Left lobe of liver (tissue), 2 donors: ENCODE measurements at regions not wholly inside any gene's neighbourhood (a gene's known extent, or its start where the extent isn't known, plus 50 kb on each side); places are given as distances from the start of the nearest gene placed in this dataset.
"Not testable (repeated sequence)": the region's sequence is repeated elsewhere in the genome, so short reads cannot be mapped to it uniquely, and the experiment has no call there.

Experiments used
- ATAC-seq: fragments of 200-7000 bp; cut with Tn5 transposase; one replicate; pipeline ENCODE4 v1.9.1; 2020; ENCODE audit warnings: mild to moderate bottlenecking, moderate library complexity
- DNase-seq: peaks from one replicate; pipeline ENCODE4 v3.0.0-alpha.2; 2020; ENCODE audit warnings: low spot score
- donor health status: DM: no; HTN: no; CAD: no; lungs with moderate emphysema.
- donor health status: DM: no; HTN: yes; CAD: no.

- no peak for ATAC-seq
Measured at GRCh38 chr13:81140675-81141074, 799.7 kb upstream of the SPRY2 start.

GRCh38 chr13:81139987-81140386 lies 799.1 kb upstream of the SPRY2 start:
- DNase-seq (no peak), ATAC-seq (no peak)

More at GRCh38 chr13:81140675-81141074, 799.7 kb upstream of the SPRY2 start:
- no peak for DNase-seq

DNA sequence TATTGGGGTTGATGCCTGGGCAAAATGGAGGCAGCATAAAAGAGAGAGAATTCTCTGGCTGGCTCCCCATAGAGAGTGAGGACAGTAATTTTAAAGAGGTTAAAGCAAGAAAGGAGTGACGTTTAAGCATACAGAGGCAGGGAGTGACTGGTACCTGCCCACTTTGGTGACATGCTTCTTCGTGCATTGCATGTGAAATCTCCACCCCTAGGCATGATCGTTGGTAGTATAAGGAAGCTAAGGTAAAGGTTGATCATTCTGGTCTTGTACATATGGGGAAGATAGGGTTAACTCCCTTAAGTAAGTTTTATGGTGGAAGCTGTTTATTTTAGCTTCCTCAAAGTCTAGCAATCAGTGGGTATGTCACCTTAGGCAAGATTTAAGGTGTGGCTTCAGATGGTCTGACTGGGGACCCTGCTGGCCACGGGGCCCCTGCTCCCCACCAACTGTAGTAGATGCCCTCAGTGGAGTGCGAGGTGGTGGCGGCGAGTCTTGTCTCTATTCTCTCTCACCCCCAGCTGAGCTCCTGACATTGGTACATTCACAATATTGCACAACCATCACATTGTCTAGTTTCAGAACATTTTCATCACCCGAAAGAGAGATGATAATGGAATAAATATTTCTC lies 797.5 kb upstream of the SPRY2 start:
- DNase-seq (no peak), ATAC-seq (no peak)

- ATAC-seq, result no peak
- DNase-seq, result no peak
Measured at GRCh38 chr13:81133066-81133465, 792.1 kb upstream of the SPRY2 start.

DNA sequence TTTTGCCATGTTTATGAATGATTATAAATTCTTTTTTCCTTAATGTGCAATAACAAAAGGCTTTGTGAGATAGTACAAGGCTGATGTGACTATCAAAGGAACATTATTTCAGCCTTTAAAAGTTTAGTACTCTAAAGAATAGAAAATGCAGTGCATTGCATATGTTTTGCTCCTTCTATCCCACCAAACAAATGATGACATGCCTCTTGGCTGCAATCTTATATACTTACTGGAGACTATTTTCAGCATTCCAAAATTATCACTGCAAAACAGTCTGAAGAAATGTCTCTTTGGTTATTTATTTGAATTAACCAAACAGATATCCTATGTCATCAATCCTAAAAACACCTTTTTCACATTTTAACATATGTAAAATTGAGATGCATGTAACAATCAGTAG lies 776.5 kb upstream of the SPRY2 start:
- DNase-seq (no peak), ATAC-seq (no peak)

GRCh38 chr13:81116461-81117282 lies 775.7 kb upstream of the SPRY2 start:
- no peak for DNase-seq
- ATAC-seq, result peak; percentile 22

DNA sequence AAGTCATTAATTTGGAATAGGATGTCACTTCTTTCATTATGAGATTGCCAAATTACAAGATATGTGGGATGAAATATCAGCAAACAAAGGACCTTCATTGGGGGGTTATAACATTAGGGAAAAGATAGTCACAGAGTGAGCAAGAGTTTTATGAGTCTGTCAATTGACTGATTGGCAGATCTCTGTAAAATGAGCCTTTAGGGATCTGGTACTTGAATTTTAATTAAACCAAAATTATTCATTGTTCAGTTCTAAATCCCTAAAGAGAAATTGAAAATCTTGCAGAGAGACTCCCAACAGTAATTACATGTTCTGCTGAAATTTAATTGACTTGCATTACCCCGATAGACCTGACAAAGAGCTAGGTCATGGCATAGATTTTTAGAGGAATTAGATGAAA lies 768.1 kb upstream of the SPRY2 start:
- ATAC-seq, result no peak
- no peak for DNase-seq

DNA sequence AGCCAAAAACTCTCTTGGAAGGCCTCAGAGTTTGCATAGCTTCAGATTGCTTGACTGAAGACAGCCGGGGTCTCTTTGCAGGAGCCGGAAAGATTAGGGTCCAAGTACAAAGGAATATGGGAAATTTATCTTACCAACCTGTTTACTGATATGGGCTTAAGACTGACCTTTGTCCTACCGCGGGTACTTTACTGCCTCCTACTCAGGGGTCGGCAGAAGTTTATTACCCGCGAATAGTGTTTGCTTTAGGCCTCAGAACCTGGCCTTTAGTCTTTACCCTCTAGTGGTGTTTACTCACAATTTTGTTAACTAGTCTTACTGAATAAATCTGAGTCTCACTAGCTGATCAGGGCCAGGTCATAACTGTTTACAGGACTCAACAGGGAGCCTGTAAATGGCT lies 765.4 kb upstream of the SPRY2 start:
- DNase-seq (no peak), ATAC-seq (no peak)

DNA sequence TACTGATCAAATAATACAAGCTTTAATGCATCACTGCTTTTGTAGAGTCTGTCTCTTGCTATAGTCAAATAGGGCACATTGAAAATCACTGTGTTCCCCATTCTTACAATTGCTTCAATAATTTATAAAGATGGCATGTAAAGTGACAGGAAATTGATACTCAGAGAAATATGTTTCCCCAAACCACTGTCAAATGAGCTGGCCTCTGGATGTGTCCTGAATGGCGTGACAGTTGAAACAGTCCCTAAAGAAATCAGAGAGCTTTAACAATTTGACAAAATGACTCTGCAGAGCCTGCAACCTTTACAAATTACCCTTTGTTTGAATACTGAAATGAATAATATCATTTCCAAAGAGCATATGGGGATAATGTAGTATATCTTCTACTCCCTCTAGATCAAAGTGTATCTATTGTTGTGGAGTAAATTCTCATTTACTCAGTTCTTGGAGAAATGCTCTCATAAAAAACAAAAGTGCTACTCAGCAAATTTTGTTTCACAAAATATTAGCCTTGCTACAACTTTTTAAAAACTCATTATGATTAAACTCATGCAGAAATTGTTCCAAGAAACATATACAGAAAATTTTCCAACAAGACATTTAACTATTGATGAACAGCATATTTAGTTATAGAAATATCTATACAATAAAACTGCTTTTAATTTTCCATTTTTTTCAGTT lies 763.2 kb upstream of the SPRY2 start:
- DNase-seq, result no peak
- no peak for ATAC-seq

DNA sequence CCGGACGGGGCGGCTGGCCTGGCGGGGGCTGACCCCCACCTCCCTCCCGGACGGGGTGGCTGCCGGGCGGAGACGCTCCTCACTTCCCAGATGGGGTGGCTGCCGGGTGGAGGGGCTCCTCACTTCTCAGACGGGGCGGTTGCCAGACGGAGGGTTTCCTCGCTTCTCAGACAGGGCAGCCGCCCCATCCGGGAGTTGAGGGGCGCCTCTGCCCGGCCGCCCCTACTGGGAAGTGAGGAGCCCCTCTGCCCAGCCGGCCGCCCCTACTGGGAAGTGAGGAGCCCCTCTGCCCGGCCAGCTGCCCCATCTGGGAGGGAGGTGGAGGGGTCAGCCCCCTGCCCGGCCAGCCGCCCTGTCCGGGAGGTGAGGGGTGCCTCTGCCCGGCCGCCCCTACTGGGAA lies 761.1 kb upstream of the SPRY2 start:
- not testable (repeated sequence) for DNase-seq

DNA sequence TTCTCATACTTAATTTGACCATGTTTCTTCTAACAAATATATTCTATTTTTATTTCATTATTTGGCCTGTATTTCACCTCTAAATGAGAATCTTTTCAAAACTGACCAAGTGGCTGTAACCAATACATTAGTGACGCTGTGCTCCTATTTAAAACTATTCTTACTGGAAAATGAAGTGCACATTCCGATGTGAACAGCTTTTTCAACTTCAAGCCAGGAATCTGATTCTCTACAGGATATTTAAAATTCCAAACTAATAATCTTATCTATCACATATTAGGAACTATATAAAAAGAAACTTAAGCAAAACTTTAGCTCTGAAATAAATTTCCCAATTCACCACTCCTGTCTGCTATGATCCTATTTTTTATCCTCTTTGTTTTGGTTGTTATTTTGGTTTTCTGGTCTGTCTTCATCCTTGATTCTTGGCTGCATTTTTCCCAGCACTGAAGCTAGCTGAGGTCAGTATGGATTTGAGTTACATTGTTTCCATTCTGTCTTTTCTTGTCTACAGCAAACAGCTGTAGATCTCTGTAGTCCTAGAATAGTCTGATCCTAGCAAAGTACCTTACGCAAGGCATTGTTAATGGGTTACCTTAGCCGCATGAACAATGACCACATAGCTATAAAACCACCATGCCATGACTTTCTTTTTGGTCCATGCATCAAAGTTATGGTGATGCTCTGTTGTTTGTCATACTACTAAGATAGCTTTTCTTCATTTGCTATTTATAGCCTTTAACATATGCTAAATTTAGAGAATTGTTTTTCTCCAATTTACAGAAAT lies 748.6 kb upstream of the SPRY2 start:
- DNase-seq (no peak), ATAC-seq (no peak)

More for the DNA sequence above, 761.1 kb upstream of the SPRY2 start:
- not testable (repeated sequence) for ATAC-seq

DNA sequence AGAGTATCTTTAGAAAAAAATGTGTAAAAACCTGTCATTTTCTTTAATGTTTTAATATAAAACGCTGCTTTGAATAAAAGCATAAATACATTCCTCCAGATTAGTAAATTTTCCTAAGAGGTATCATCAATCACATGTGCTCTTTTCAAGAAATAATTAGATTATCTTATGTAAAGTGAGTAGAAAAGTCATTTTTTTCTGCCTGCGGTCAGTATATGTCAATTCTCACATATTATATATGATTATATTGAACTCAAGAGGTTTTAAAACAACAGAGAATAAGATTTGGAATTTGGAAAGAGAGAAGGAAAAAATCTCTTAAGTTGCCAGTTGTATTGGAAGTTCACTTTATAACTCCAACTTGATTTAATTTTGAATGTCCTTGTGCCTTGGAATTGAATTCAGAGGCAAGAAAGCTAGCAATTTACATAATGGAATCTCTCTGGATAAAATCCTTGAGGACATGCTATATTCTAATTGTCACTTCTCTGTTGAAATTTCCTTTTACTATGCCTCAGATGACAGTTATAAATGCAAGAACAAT lies 740.1 kb upstream of the SPRY2 start:
- ATAC-seq, result no peak

GRCh38 chr13:81078048-81078447 lies 737.1 kb upstream of the SPRY2 start:
- DNase-seq (no peak), ATAC-seq (no peak)

More for the DNA sequence above, 740.1 kb upstream of the SPRY2 start:
- DNase-seq, result no peak

GRCh38 chr13:81069822-81070221 lies 728.9 kb upstream of the SPRY2 start:
- not testable (repeated sequence) for DNase-seq, ATAC-seq

DNA sequence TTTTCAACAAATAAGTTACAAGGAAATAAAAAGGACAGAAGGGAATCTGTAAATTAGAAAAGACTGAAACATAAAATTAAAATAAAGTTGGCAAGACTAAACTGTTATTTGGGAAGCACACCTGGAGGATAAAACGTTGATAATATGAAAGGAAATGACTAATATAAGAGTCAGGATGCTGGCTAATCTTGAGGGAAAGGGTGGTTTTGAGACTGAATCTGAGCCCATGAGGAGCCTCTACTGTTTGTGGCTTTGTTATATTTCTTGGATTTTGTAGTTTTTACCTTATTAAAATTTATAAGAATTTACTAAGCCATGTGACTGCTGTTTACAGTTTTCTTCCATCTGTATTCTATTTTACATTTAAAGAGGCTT lies 718.0 kb upstream of the SPRY2 start:
- DNase-seq (no peak), ATAC-seq (no peak)

DNA sequence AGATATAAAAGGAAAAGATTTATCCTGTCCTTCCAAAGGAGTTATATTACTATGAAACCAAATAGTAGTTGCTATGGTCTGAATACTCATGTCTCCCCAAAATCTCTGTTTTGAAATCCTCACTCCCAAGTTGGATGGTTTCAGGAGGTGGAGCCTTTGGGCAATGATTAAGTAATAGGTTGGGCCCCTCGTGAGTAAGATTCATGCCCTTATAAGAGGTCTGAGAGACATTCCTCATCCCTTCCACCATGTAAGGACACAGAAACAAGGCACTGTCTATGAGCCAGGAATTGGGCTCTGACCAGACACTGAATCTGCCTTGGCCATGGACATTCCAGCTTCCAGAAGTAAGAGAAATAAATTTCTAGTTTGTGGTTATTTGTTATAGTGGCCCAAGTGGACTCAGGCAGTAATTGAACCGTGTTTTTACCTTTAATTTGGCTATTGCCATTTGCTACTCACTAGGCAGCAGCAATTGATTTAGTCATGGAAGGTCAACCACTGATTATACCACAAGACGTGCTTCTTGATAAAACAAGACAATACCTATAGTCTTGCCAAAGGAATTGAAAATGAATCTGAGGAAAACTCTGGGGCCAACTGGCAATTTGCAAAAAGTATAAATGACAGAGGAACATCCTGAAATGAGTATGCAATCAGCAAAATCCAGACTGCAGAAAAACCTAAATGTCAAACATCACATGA lies 717.4 kb upstream of the SPRY2 start:
- DNase-seq (no peak), ATAC-seq (no peak)

- DNase-seq, result no peak
- ATAC-seq, result no peak
Measured at GRCh38 chr13:81051873-81052272, 710.9 kb upstream of the SPRY2 start.

GRCh38 chr13:81048026-81048461 lies 707.1 kb upstream of the SPRY2 start:
- no peak for ATAC-seq
- DNase-seq, result no peak

GRCh38 chr13:81041761-81042160 lies 700.8 kb upstream of the SPRY2 start:
- DNase-seq, result no peak
- ATAC-seq, result no peak

GRCh38 chr13:81031996-81032395 lies 691.1 kb upstream of the SPRY2 start:
- no peak for DNase-seq
- ATAC-seq, result no peak
